NB4 (cell line): ENCODE measurements at regions not wholly inside any gene's neighbourhood (a gene's known extent, or its start where the extent isn't known, plus 50 kb on each side); places are given as distances from the start of the nearest gene placed in this dataset.
A peak's percentile ranks its signal among the peaks of the same experiment; 100 is the strongest.

Source experiments
- DNase-seq: peaks from one replicate; pipeline ENCODE4 v3.0.0; 2010; ENCODE audit warnings: low read depth
- H3K4me3 ChIP-seq: one replicate; pipeline ENCODE4 v1.5.1; 2011; ENCODE audit warnings: mild to moderate bottlenecking, low read depth, low read length, moderate library complexity
- CTCF ChIP-seq: IDR thresholded peaks from one replicate; pipeline ENCODE4 v1.5.1; 2012; ENCODE audit warnings: low read depth, low read length
- MAX ChIP-seq: IDR thresholded peaks from 2 replicates; pipeline ENCODE4 v1.6.1; 2011; ENCODE audit warnings: low read depth, low read length
- MYC ChIP-seq: IDR thresholded peaks from 2 replicates; pipeline ENCODE4 v1.6.1; 2011; ENCODE audit warnings: low read depth, low read length
- POLR2A ChIP-seq: IDR thresholded peaks from 2 replicates; pipeline ENCODE4 v1.6.1; 2011; ENCODE audit warnings: mild to moderate bottlenecking; ENCODE audit not compliant: insufficient read length; ENCODE audit errors: extremely low read depth

- TF ChIP-seq MAX (no peak), POLR2A (no peak), CTCF (no peak), MYC (no peak)
- no peak overlapping the region for H3K4me3 ChIP-seq
- no peak for DNase-seq
Measured at GRCh38 chr4:10875144-10875799, 190.7 kb upstream of the CLNK start.

GRCh38 chr4:10873809-10874208 lies 189.2 kb upstream of the CLNK start:
- TF ChIP-seq MAX (no peak), MYC (no peak), POLR2A (no peak), CTCF (no peak)
- no peak for DNase-seq
- H3K4me3 ChIP-seq, result no peak overlapping the region

GRCh38 chr4:10872833-10873517 lies 188.4 kb upstream of the CLNK start:
- H3K4me3 ChIP-seq, result no peak overlapping the region
- peak; percentile 4 for DNase-seq
- TF ChIP-seq MYC, result no peak
- TF ChIP-seq CTCF, result no peak
- TF ChIP-seq POLR2A, result no peak
- TF ChIP-seq MAX, result no peak

- no peak overlapping the region for H3K4me3 ChIP-seq
- no peak for DNase-seq
- TF ChIP-seq MYC, result no peak
- TF ChIP-seq POLR2A, result no peak
- no peak for TF ChIP-seq CTCF
- no peak for TF ChIP-seq MAX
Measured at GRCh38 chr4:10866666-10867065, 182.1 kb upstream of the CLNK start.

GRCh38 chr4:10861036-10861435 lies 176.5 kb upstream of the CLNK start:
- TF ChIP-seq CTCF (no peak), MYC (no peak), POLR2A (no peak), MAX (no peak)
- H3K4me3 ChIP-seq, result no peak overlapping the region
- DNase-seq, result no peak
